ENCODE measurements at regions not wholly inside any gene's neighbourhood (a gene's known extent, or its start where the extent isn't known, plus 50 kb on each side); places are given as distances from the start of the nearest gene placed in this dataset.
A peak's percentile ranks its signal among the peaks of the same experiment; 100 is the strongest.

DNA sequence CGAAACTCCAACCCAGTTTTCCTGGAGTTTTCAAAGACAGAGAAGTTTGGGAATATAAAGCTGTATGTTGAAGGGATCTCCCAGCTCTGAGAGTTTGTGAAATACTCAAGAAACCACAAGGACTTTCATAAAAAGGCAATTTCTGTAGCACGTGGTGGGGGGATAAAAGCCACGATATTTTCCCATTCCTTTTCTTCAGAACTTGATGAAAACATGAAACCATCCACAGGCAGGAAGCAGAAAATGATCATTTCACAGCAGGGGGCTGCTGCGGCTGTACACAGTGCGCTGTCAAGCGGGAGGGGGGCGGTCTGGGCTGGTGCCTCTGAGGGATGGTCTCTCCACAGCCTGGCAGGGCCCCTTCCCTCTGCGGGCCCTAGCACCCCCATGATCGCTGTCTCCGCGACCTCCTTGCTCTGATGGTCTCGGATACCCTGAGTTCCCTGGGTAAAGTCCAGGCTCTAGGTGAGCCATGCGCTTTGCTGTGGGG, 423.2 kb downstream of the MN1 start:
- DNase-seq, result no peak

DNA sequence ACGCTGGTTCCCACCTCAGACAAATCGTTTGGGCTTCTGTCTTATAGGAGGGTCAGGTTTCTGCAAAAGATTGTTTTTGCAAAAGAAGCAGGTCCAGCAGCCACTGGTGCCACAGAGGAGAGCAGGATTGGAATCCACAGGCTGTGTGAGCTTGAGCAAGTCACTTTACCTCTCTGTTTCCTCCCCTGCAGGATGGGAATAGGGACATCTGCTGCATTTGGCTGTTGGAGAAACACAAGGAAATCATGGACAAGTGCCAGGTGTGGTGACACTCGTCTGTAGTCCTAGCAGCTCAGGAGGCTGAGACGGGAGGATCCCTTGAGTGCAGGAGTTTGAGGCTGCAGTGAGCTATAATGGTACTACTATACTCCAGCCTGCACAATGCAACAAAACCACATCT, 422.6 kb downstream of the MN1 start:
- no peak for DNase-seq

DNA sequence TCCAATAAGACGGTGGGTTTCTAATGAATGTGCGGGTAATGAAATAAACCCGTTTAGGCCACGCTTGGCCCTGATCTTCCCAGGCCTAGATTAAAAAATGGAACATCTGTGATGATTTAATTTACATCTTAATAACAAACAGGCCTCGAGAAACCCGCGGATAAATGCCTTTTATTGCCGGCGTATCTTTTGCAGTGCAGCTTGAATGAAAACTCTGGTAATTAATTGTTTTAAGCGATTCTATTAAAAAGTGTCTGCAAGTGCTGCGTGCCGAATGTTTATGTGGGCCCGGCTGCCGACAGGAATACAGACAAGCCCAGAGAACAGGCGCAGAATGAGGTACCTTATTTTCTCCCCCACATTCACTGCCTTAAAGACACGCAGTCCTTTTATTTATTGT, 420.7 kb downstream of the MN1 start:
- no peak for DNase-seq

DNA sequence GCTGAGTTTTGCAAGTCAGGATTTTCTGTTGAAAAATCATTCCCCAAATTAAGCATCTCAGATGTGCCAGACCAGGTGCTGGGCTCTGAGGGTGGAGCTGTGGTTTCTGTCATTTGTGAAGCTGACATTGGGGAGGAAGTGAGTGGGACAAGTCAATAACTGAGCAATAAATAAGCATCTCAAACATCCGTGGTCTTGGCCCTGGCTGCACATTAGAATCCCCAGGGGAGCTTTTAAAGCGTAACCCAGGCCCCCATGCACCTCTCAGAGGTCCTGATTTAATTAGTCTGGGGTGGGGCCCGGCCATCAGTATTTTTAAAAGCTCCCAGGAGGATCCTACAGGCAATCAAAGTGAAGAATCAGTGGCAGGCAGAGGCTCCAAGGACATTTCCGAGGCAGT, 420.0 kb downstream of the MN1 start:
- DNase-seq, result no peak

DNA sequence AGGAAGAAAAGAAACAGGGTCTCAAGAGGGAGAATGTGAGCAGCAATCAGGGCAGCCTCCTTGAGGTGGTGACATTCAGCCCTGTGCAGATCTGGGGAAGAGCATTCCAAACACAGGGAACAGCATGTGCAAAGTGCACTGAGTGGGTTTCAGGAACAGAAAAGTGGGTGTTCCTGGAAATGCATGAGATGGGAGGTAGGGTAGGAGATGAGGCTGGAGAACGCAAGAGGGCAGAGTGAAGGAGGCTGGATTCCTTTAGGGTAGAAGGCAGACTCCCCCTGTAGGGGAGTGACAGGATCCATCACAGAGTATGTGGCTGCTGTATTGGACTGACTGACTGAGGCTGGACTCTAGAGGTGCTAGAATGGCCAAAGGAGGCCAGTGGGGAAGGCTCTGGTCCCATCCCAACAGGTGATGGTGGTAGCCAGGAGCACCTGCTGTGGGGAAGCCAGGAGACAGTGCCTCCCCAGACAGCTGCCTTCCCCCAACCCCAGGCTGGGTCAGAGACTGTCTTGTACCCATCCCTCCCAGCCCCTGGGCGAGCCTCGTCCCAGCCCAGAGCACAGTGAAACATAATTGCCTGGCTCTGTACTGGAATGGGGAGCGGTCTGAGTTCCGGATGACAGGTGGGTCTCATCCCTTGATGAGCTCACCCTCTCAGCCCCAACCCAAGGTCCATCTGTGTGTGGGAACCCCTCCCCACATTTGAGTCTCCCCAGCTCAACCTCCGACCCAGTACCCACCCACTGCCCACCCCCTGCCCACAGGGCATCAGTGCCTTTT, 419.4 kb downstream of the MN1 start:
- no peak for DNase-seq

DNA sequence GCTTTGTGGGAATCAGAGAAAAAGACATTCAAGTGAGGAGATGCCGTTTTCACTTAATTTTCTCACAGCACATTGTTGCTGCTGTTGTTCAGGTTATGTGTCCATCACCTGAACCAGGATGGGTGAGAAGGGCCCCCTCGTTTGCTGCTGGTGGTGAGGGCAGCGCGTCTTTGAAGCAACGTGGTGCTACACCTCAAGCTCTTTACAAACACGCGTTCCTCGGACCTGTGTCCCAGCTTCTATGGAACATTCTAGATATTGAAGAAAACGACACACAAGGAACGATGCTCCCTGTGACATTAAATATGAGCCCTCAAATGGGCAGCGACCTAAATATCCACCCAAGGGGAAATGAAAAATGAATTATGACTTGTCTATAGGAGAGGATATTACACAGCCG, 418.6 kb downstream of the MN1 start:
- DNase-seq, result no peak

DNA sequence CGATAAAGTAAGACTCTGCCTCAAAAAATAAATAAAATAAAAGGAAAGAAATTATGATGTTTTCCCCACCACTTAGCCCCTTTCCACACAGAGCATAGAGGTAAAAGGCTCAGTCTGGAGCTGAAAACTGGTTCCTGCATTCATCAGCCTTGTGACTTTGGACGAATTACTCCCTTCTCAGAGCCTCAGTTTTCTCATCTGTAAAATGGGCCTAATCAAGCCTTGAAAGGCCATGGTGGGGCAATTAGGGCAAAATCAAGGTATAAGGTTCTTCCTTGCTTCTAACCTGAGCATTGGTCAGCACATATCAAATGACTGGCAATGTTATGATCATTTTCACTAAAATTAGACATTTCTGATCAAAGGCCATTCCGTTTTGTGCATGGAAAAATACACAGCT, 417.7 kb downstream of the MN1 start:
- DNase-seq, result no peak

DNA sequence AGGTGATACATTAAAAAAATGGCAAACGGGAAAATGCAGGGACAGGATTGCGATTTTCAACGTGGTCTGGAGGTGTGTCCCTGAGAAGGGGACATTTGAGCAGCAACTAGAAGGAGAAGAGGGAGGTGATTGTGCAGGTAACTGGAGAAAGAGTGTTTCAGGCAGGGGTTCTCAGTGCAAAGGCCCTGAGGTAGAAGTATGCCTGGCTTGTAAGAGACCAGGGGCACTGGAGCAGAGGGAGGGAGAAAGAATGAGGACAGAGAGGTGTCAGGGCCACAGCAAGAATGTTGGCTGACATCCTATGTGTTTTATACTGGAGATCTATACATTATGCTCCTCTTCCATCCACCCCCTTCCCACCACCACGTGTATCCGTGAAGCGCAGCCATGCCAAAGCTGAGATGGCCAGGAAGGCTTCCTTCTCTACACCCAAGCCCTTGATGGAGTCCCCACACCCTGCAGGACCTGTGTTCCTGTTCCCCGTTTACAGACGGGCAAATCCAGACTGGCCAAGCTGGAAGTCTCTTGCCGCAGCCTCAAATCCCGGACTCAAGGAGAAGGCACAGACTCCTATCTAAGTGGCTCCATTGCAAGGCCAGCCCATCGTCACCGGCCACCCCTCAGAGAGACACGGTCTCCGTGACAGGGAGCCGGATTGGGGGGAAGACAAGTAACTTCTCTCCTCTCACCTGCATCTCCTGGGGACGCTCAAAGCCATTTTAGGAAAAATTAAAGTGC, 416.1 kb downstream of the MN1 start:
- no peak for DNase-seq

DNA sequence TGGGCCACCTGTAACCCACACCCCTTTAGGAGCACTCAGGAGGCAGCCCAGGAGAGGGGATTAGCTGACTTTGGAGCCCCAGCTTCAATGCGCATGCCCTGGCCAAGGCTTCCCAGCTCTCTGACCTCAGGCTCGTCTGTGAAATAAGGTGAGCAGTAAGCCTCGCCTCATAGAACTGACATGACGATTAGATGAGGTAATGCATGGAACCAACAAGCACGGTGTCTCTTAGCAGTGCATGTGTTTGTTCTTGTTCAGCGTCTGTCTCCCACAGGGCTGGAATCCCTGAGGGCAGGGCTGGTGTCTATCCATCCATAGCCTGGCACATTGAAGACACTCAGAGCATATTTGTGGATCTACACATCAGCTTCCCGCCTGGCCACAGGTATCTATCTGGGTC, 415.4 kb downstream of the MN1 start:
- DNase-seq, result no peak

DNA sequence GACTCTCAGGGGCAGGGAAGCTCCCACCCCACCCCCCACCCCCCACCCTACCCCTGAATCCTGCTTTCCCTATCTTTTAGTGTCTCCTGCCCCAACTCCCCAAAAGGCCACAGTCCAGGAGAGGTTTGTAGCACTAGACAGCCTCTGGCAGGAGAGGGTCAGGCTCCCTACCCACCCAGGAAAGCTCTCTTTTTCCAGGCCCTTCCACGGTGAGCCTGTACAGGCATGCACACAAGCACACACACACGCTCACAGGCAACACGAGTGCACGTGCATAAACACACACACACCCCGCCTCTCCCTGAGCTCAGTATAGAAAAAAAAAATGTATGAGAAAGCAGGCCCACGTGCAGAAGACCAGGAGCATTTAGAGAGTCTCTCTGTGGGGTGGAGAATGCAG, 414.0 kb downstream of the MN1 start:
- no peak for DNase-seq

DNA sequence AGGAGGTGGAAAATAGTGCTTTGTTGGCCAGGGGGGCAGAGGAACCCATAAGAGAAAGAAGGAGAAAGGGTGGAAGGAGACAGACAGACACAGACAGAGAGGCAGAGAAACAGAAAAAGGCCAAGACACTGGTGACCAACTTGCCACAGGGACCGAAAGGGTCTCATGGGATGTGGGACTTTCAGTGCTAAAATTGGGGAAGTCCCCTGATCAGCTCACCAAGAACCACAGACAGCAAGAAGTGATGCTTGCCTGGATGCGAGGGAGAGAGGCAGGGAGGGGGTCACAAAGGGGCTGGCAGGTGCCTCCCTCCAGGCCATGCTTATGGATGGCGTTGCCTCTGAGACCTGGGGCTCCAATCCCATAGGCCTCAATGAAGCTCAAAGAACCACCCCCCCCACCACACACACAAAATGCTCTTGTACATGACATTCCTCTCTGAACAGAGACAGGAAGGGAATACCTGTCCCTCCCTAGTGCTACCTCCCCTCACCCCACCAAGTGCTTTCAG, 413.4 kb downstream of the MN1 start:
- no peak for DNase-seq

DNA sequence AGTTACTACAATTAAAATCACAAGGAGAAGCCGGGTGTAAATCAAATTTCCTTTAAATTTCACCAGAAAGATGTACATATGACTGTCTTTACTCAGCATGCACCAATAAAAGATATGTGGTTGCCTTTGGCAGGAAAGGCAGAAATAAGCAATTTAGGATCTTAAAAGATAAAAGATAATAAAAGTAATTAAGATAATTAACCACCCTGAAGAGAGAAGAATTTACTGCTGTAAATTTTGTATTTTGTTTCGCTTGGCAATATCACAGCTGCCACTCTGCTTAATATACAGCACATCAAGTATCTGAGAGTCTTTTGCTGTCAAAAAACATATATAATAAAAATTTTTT, 411.9 kb downstream of the MN1 start:
- DNase-seq, result no peak

DNA sequence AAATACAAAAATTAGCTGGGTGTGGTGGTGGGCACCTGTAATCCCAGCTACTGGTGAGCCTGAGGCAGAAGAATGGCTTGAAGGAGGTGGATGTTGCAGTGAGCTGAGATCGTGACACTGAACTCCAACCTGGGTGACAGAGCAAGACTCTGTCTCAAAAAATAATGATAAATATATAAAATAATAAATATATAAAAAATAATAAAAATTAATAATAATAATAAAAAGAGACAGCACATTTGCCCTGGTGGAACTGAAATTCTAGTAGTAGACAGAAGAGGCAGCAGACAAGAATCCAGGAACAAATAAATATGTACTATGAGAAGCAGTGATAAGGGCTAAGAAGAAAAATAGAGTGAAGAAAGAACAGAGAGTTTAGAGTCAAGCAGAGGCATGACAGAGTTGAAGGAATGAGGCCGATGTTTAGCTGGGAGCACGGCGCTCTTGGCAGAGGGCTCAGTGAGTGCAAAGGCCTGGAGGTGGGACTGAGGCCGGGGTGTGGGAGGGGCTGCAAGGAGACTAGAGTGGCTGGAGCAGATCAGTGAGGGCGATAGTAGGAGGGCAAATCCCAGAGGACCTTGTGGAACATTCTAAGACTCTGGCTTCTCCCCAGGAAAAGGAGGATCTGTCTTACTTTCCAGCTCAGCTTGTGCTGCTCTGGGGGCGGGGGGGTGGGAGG, 410.3 kb downstream of the MN1 start:
- DNase-seq, result no peak

DNA sequence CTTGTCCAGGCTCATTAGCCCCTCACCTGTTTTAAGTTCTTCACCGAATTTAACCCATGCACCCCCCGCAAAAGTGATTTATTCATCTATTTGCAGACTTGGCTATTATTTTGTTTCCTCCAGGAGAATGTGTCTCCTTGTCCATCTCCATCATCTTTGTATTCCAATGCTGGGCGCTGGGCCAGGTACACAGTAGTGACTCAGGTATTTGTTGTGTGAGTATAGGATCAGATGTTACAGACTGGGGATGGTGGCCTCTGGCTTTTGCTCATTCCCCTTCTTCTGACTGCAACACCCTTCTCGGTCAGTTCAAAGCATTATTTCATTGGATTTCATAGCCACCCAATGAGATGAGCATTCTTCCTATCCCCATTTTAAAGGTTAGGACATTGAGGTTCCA, 408.2 kb downstream of the MN1 start:
- DNase-seq, result no peak

DNA sequence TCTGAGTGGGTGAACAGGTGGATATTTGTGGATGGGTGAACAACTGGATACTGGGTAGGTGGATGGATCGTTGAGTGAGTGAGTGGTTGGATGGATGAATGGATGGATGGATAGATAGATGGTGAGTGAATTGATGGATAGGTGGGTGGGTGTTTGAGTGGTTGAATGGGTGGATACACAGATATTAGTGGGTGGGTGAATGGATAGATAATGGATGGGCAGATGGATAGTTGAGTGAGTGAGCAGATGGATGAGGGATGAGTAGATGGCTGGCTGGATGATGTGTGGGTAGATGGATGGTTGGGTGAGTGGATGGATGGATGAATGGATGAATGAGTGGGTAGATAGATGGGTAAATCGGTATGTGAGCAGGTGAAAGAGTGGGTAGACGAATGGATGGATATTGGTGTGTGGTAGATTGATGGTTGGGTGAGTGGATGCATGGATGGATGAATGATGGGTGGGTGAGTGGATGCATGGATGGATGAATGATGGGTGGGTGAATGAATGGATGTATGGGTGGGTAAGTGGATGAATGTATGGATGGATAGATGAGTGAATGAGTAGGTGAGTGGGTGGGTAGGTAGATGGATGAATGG, 406.7 kb downstream of the MN1 start:
- DNase-seq, result no peak

DNA sequence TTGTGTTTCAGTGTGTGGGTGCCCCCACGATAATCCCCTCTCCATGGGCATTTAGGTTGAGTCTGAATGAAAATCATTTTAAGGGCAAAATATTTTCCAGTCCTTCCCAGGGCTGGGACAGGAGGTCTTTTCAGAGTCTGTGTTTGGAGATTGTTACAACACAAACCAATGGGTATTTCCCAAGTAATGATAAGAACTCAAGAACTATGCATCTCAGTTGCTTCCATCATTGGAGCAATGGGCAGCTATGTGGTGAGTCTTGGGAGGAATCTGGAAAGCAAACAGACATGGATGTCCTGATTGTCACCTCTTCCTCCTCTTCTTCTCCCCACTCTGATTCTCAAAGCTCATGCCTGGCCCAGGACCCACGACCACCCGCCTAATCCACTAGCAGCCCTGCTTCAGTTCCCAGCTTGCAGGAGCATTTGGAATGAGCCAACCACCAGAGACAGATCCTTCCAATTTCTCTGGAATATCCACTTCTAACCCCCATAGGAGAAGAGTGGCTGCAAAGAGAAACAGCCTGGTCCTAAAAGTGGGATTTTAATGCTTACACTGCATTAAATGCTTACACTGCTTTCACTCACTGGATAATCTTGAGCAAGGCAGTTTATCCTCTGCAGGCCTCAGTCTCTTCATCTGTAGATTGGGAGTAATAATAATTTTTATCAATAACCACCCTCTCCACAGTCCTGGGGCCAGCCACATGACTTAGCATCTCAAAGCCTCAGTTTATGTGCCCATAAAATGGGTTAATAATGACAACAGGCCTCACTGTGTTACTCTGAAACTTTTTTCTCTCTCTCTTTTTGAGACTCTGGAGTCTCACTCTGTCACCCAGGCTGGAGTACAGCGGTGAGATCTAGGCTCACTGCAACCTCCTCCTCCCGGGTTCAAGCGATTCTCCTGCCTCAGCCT, 404.3 kb downstream of the MN1 start:
- no peak for DNase-seq

DNA sequence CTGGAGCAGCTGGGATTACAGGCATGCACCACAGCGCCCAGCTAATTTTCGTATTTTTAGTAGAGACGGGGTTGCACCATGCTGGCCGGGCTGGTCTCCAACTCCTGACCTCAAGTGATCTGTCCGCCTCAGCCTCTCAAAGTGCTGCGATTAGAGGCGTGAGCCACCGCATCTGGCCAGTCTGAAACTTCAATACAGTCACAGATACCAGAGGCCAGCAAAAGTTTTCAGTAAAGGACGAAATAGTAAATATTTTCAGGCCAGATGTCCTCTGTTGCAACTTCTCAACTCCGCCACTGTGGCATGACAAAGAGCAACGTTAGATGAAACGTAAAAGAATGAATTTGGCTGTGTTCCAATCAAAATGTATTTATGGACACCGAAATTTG, 403.6 kb downstream of the MN1 start:
- DNase-seq, result no peak

DNA sequence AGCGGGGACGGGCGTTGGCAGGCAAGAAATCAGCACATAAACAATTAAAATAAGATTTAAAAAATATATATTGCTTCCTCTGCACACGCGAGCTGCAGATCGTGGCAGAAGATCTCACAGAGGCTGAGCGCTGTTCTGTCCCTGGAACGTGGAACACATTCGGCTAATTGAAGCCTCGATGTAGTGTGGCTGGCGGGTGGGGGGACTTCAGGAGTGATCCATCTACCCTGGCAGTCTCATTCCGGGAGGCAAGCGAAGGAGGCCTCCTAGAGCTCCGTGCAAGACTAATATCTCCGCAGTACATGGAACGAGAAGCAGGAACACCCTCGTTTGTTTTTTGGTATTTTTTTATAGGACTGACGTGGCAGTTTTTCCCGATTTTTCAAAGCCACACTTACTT, 402.4 kb downstream of the MN1 start:
- no peak for DNase-seq

DNA sequence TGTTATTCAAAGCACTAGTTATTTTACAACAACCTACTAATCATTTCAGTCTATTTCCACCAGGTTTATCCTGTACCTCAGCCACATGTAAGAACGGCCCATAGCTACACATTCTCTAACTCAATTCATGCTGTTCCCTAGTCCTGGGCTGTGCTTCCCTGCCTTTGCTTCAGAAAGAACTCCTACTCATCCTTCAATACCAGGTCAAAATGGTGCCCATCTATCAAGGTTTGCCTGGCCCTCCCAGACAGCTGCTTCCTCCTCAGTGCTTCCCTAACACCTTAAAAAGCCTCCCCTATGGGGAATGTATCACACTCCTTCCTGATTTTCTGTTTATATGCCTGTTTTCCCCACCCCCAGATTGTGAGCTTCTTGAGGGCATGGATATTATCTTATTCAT, 400.7 kb downstream of the MN1 start:
- no peak for DNase-seq

DNA sequence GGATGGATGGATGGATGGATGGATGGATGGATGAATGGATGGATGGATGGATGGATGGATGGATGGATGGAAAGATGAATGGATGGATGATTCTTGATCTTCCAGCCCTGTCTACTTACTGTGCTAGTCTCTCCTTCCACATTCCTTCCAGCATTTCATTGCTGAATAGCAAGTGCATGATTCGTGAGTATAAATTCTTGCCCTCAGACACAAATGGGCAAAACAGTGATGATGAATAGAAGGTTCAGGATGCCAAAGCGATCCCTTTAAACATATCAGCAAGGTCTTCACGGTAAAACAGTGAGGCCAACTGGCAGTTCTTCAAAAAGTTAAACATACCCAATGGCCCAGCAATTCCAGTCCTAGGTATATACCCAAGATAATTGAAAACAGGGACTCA, 400.2 kb downstream of the MN1 start:
- DNase-seq, result no peak

DNA sequence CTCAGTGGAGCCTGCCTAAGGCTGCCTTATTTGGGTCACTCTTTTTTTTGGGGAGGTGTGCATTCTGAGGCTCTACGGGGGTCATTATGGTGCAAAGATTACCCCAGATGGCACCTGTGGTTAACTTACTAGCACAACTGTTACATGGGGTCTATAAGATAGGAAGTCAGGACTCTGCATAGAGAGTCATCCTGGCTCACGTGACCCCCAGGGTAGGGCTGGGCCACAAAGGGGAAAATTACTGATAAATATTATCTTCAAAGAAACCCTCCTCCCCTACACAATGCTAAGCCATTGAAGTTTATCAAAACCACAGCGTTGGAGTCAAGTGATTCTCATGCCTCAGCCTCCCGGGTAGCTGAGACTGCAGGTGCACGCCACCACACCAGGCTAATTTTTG, 397.1 kb downstream of the MN1 start:
- peak; percentile 75 for DNase-seq

DNA sequence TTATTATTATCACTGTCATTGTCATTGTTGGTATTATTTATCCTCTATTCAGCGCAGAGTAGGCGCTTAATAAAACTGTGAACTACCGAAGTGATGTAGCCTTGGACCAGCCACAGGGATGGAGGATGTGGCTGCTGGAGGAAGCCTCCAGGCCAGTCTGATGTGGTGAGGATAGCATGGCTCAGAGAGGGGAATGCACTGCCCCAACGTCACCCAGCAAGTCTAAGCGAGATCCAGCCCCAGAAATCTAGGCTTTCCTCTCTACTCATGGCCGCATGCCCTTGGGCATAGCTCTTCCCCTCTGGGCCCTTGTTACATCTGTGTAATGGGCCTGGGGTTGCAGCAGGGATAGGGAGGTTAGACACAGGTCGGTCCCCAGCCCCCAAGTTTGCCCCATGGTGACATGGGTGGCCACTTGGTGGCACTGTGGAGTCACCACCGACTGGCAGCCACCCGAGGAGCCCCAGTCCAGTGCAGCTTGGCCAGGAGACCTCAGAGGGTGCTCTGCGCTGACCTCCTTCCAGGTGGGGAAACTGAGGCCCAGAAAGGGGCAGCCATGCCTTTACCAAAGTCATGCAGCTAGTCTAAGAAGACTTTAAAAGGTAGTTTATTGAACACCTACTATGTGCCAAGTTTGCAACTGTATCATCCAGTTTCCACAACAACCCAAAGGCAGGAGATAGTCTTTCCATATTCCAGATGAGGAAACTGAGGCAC, 395.7 kb downstream of the MN1 start:
- peak; percentile 70 for DNase-seq
